ENCODE measurements at regions not wholly inside any gene's neighbourhood (a gene's known extent, or its start where the extent isn't known, plus 50 kb on each side); places are given as distances from the start of the nearest gene placed in this dataset.
"Not testable (repeated sequence)": the region's sequence is repeated elsewhere in the genome, so short reads cannot be mapped to it uniquely, and the experiment has no call there.

DNA sequence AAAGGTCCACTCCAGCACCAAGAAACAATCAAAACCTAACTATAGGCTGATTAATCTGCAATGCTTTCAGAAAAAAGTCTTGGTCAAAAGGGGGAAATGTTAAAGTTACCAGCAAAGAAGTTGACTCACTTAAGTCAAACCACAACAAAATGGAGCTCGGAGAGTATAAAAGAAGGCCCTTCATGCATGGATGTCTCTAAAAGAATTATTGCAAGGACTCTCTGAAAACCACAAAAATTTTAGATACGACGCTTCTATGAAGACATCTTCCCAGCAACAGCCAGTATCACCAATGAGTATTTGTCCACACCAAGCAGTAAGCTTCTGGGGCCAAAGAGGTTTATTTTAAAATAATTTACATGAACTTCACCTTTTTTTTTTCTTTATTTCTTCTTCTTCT lies 1327.4 kb upstream of the CDH18 start:
- TF ChIP-seq, protein P1, sequence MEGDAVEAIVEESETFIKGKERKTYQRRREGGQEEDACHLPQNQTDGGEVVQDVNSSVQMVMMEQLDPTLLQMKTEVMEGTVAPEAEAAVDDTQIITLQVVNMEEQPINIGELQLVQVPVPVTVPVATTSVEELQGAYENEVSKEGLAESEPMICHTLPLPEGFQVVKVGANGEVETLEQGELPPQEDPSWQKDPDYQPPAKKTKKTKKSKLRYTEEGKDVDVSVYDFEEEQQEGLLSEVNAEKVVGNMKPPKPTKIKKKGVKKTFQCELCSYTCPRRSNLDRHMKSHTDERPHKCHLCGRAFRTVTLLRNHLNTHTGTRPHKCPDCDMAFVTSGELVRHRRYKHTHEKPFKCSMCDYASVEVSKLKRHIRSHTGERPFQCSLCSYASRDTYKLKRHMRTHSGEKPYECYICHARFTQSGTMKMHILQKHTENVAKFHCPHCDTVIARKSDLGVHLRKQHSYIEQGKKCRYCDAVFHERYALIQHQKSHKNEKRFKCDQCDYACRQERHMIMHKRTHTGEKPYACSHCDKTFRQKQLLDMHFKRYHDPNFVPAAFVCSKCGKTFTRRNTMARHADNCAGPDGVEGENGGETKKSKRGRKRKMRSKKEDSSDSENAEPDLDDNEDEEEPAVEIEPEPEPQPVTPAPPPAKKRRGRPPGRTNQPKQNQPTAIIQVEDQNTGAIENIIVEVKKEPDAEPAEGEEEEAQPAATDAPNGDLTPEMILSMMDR (IDR thresholded peaks at IDR 0.05), result not testable (repeated sequence)
- not testable (repeated sequence) for TF ChIP-seq POLR2A (IDR thresholded peaks at IDR 0.05)

Data from stomach (tissue), 4 donors.